Left lung (tissue), 4 donors: ENCODE measurements at regions not wholly inside any gene's neighbourhood (a gene's known extent, or its start where the extent isn't known, plus 50 kb on each side); places are given as distances from the start of the nearest gene placed in this dataset.

Experiments used
- ATAC-seq: fragments of 200-7000 bp; cut with Tn5 transposase; one replicate; pipeline ENCODE4 v1.9.1; 2020; ENCODE audit warnings: moderate library complexity
- DNase-seq, 4 donors: peaks; one replicate each; pipeline ENCODE4 v3.0.0-alpha.2; 2013 to 2020
- H3K27ac ChIP-seq, 2 donors: fragments of 200-600 bp; sonication (generic) in 1 of 2; one replicate each; pipeline versions ENCODE4 v1.5.0 to v1.8.0; 2020 to 2021
- H3K27me3 ChIP-seq, 2 donors: fragments of 200-600 bp; sonication (generic) in 1 of 2; one replicate each; pipeline versions ENCODE4 v1.5.0 to v1.8.0; 2020 to 2021
- H3K36me3 ChIP-seq, 2 donors: fragments of 200-600 bp; sonication (generic) in 1 of 2; one replicate each; pipeline versions ENCODE4 v1.5.0 to v1.8.0; 2020 to 2021
- H3K4me1 ChIP-seq, 2 donors: fragments of 200-600 bp; one replicate each; pipeline ENCODE4 v1.8.0; 2021
- H3K4me3 ChIP-seq, 2 donors: fragments of 200-600 bp; sonication (generic) in 1 of 2; one replicate each; pipeline versions ENCODE4 v1.5.0 to v1.8.0; 2020 to 2021; ENCODE audit warnings: mild to moderate bottlenecking in 1 of 2
- H3K9me3 ChIP-seq, 2 donors: fragments of 200-600 bp; sonication (generic) in 1 of 2; one replicate each; pipeline versions ENCODE4 v1.5.0 to v1.8.0; 2020 to 2021
- CTCF ChIP-seq, 2 donors: fragments of 200-600 bp; sonication (generic) in 1 of 2; IDR thresholded peaks; one replicate each; pipeline versions ENCODE4 v1.5.0 to v1.8.0; 2021; ENCODE audit warnings: antibody characterized with exemption in 2 of 2
- intact Hi-C, 2 donors: fragments of 100-400 bp; cut with DNase I; formaldehyde crosslinking; loops; one replicate each; pipeline versions ENCODE4 v1.11.2 to v1.14.2; 2022
- donor health status: DM: no; HTN: yes; CAD: no.
- donor health status: DM: no; HTN: no; CAD: no.

GRCh38 chr16:66222756-66223155 lies 143.7 kb upstream of the CDH5 start:
- ATAC-seq (no peak), DNase-seq (no peak)
- Histone ChIP-seq H3K4me1 (peaks cover 0 to 3% of the 10 kb centered on the region in 2 donors), H3K27me3 (no peaks in the 10 kb centered on the region), H3K4me3 (no peak overlapping the region), H3K9me3 (no peaks in the 10 kb centered on the region), H3K36me3 (no peaks in the 10 kb centered on the region), H3K27ac (no peak overlapping the region)
- intact Hi-C loops: no loop called here
- TF ChIP-seq CTCF (IDR thresholded peaks at IDR 0.05): no peak

- intact Hi-C loops: no loop called here
- no peak for DNase-seq
- no peaks in the 10 kb centered on the region for H3K4me1 ChIP-seq
- no peaks in the 10 kb centered on the region for H3K36me3 ChIP-seq
- no peak overlapping the region for H3K27ac ChIP-seq
- H3K4me3 ChIP-seq: no peak overlapping the region
- H3K9me3 ChIP-seq: no peaks in the 10 kb centered on the region
- H3K27me3 ChIP-seq: no peaks in the 10 kb centered on the region
- no peak for ATAC-seq
- TF ChIP-seq CTCF (IDR thresholded peaks at IDR 0.05): no peak
These were observed 145.8 kb upstream of the CDH5 start for GRCh38 chr16:66220702-66221101.

DNA sequence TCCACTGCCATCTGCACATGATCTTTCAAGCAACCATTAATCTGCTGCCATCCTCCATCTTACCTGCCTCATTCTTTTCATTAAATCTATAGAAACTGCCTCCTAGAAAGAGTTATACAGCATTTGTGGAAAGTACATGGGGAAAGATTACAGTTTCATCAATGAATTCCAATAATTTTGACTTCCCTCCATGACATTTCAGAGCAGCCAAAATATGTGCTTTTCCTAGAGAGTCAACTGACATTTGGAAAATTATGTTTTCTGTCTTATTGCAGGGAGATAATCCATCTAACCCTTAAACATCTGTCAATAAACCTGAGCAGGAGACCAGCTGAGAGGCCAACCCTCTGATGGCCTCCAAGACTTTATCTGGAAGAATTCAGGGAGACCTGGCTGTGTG lies 147.0 kb upstream of the CDH5 start:
- Histone ChIP-seq H3K36me3 (no peaks in the 10 kb centered on the region), H3K9me3 (no peaks in the 10 kb centered on the region), H3K4me1 (no peaks in the 10 kb centered on the region), H3K27me3 (no peaks in the 10 kb centered on the region), H3K4me3 (no peak overlapping the region), H3K27ac (no peak overlapping the region)
- DNase-seq (no peak), ATAC-seq (no peak)
- intact Hi-C loops: no loop called here
- TF ChIP-seq CTCF (IDR thresholded peaks at IDR 0.05): no peak

DNA sequence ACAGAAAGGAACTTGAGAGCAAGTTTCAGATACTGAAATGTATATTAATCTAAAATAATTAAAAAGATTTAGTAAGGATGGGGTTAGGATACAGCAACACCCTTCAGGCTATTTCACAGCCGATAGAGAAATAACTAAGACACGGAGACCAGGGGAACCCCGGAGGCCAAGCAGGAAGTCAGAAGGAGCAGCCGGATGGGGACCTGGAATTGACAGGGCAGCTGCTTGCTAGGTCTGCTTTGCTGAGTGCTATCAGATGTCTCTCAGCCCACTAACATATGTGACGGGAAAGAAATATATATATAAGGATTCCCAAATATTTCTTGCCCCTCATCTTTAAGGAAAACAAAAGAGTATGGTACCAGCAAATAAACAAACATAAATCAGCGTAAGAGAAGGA lies 154.1 kb upstream of the CDH5 start:
- ATAC-seq (no peak), DNase-seq (no peak)
- Histone ChIP-seq H3K9me3 (no peaks in the 10 kb centered on the region), H3K27ac (no peak overlapping the region), H3K4me1 (peaks cover 0 to 12% of the 10 kb centered on the region in 2 donors), H3K36me3 (no peaks in the 10 kb centered on the region), H3K4me3 (no peak overlapping the region), H3K27me3 (no peaks in the 10 kb centered on the region)
- TF ChIP-seq CTCF (IDR thresholded peaks at IDR 0.05): no peak
- intact Hi-C loops: no loop called here

- no peak for ATAC-seq
- Histone ChIP-seq H3K36me3 (no peaks in the 10 kb centered on the region), H3K27me3 (no peaks in the 10 kb centered on the region), H3K4me1 (peaks cover 3 to 18% of the 10 kb centered on the region in 2 donors), H3K4me3 (no peak overlapping the region), H3K9me3 (no peaks in the 10 kb centered on the region), H3K27ac (no peak overlapping the region)
- no peak for DNase-seq
- no peak for TF ChIP-seq CTCF (IDR thresholded peaks at IDR 0.05)
- intact Hi-C loops: no loop called here
These were observed 154.8 kb upstream of the CDH5 start for GRCh38 chr16:66211651-66212050.
